ENCODE measurements at regions not wholly inside any gene's neighbourhood (a gene's known extent, or its start where the extent isn't known, plus 50 kb on each side); places are given as distances from the start of the nearest gene placed in this dataset.
A peak's percentile ranks its signal among the peaks of the same experiment; 100 is the strongest.
"Not testable (repeated sequence)": the region's sequence is repeated elsewhere in the genome, so short reads cannot be mapped to it uniquely, and the experiment has no call there.

GRCh38 chr18:34352385-34353163 is 127.9 kb upstream of the NOL4 start:
- peak; percentile 88 to 93 for DNase-seq

GRCh38 chr18:34354351-34354750 is 129.6 kb upstream of the NOL4 start:
- no peak for DNase-seq

GRCh38 chr18:34357944-34358580 is 133.3 kb upstream of the NOL4 start:
- DNase-seq, result no peak

GRCh38 chr18:34358923-34359322 is 134.2 kb upstream of the NOL4 start:
- DNase-seq, result no peak

GRCh38 chr18:34364699-34365098 is 140.0 kb upstream of the NOL4 start:
- DNase-seq, result no peak

GRCh38 chr18:34370704-34371395 is 146.1 kb upstream of the NOL4 start:
- DNase-seq, result peak in 1 of 2 experiments; percentile 56

- DNase-seq, result no peak
These were observed 155.6 kb upstream of the NOL4 start for GRCh38 chr18:34380326-34380725.

GRCh38 chr18:34385311-34385710 is 160.6 kb upstream of the NOL4 start:
- no peak for DNase-seq

GRCh38 chr18:34386803-34387202 is 162.1 kb upstream of the NOL4 start:
- no peak for DNase-seq

GRCh38 chr18:34397286-34397896 is 172.7 kb upstream of the NOL4 start:
- DNase-seq, result no peak

GRCh38 chr18:34399892-34400291 is 175.2 kb upstream of the NOL4 start:
- no peak for DNase-seq

GRCh38 chr18:34400834-34401233 is 176.1 kb upstream of the NOL4 start:
- no peak for DNase-seq

- DNase-seq, result no peak
These were observed 177.1 kb upstream of the NOL4 start for GRCh38 chr18:34401775-34402174.

- DNase-seq, result not testable (repeated sequence)
These were observed 182.8 kb upstream of the NOL4 start for GRCh38 chr18:34407471-34407870.

GRCh38 chr18:34411952-34412351 is 187.2 kb upstream of the NOL4 start:
- no peak for DNase-seq

- DNase-seq, result no peak
These were observed 206.3 kb upstream of the NOL4 start for GRCh38 chr18:34431042-34431441.

GRCh38 chr18:34444622-34445021 is 219.9 kb upstream of the NOL4 start:
- DNase-seq, result no peak

- no peak for DNase-seq
These were observed 223.9 kb upstream of the NOL4 start for GRCh38 chr18:34448662-34449061.

GRCh38 chr18:34457761-34458160 is 233.0 kb upstream of the NOL4 start:
- DNase-seq, result no peak

- DNase-seq, result no peak
These were observed 233.8 kb upstream of the NOL4 start for GRCh38 chr18:34458410-34458977.

GRCh38 chr18:34461266-34461665 is 236.6 kb upstream of the NOL4 start:
- no peak for DNase-seq

- DNase-seq, result no peak
These were observed 242.3 kb upstream of the NOL4 start for GRCh38 chr18:34467058-34467457.

GRCh38 chr18:34480162-34480700 is 229.9 kb upstream of the DTNA start:
- no peak for DNase-seq
